ENCODE measurements at regions not wholly inside any gene's neighbourhood (a gene's known extent, or its start where the extent isn't known, plus 50 kb on each side); places are given as distances from the start of the nearest gene placed in this dataset.

- ATAC-seq = no peak
- TF ChIP-seq ZFP30 (CRISPR knock-in tag; IDR thresholded peaks at IDR 0.05) (no peak), PPARA (CRISPR knock-in tag; IDR thresholded peaks at IDR 0.05; ENCODE audit: borderline replicate concordance) (no peak), BACH2 (CRISPR knock-in tag; IDR thresholded peaks at IDR 0.05; ENCODE audit: borderline replicate concordance) (no peak), ISL1 (CRISPR knock-in tag; IDR thresholded peaks at IDR 0.05) (no peak), ZNF565 (CRISPR knock-in tag; conservative IDR thresholded peaks at IDR 0.05; ENCODE audit: low read depth) (no peak), POU6F1 (CRISPR knock-in tag; IDR thresholded peaks at IDR 0.05; ENCODE audit: borderline replicate concordance, low read depth) (no peak), TOX (CRISPR knock-in tag; IDR thresholded peaks at IDR 0.05; ENCODE audit: borderline replicate concordance) (no peak), ZNF70 (CRISPR knock-in tag; IDR thresholded peaks at IDR 0.05) (no peak), SNAI2 (CRISPR knock-in tag; IDR thresholded peaks at IDR 0.05) (no peak), CSDC2 (CRISPR knock-in tag; IDR thresholded peaks at IDR 0.05) (no peak), ZNF8 (CRISPR knock-in tag; IDR thresholded peaks at IDR 0.05) (no peak), GLIS3 (CRISPR knock-in tag; IDR thresholded peaks at IDR 0.05) (no peak)
- TF ChIP-seq, protein P1, sequence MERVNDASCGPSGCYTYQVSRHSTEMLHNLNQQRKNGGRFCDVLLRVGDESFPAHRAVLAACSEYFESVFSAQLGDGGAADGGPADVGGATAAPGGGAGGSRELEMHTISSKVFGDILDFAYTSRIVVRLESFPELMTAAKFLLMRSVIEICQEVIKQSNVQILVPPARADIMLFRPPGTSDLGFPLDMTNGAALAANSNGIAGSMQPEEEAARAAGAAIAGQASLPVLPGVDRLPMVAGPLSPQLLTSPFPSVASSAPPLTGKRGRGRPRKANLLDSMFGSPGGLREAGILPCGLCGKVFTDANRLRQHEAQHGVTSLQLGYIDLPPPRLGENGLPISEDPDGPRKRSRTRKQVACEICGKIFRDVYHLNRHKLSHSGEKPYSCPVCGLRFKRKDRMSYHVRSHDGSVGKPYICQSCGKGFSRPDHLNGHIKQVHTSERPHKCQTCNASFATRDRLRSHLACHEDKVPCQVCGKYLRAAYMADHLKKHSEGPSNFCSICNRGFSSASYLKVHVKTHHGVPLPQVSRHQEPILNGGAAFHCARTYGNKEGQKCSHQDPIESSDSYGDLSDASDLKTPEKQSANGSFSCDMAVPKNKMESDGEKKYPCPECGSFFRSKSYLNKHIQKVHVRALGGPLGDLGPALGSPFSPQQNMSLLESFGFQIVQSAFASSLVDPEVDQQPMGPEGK (CRISPR knock-in tag; IDR thresholded peaks at IDR 0.05; ENCODE audit: borderline replicate concordance) = no peak
These were observed 59.3 kb upstream of the PACRGL start for GRCh38 chr4:20640989-20641388.

GRCh38 chr4:20641976-20642375 is 58.3 kb upstream of the PACRGL start:
- no peak for ATAC-seq
- TF ChIP-seq ESRRG (CRISPR knock-in tag; IDR thresholded peaks at IDR 0.05) (no peak), GLIS3 (CRISPR knock-in tag; IDR thresholded peaks at IDR 0.05) (no peak), OSR1 (CRISPR knock-in tag; IDR thresholded peaks at IDR 0.05) (no peak), PPARA (CRISPR knock-in tag; IDR thresholded peaks at IDR 0.05; ENCODE audit: borderline replicate concordance) (no peak), ZFP3 (CRISPR knock-in tag; IDR thresholded peaks at IDR 0.05) (no peak)
- TF ChIP-seq, protein P2, sequence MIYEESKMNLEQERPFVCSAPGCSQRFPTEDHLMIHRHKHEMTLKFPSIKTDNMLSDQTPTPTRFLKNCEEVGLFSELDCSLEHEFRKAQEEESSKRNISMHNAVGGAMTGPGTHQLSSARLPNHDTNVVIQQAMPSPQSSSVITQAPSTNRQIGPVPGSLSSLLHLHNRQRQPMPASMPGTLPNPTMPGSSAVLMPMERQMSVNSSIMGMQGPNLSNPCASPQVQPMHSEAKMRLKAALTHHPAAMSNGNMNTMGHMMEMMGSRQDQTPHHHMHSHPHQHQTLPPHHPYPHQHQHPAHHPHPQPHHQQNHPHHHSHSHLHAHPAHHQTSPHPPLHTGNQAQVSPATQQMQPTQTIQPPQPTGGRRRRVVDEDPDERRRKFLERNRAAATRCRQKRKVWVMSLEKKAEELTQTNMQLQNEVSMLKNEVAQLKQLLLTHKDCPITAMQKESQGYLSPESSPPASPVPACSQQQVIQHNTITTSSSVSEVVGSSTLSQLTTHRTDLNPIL (CRISPR knock-in tag; IDR thresholded peaks at IDR 0.05; ENCODE audit: low read depth) = no peak

GRCh38 chr4:20643631-20644030 is 56.6 kb upstream of the PACRGL start:
- TF ChIP-seq RARB (CRISPR knock-in tag; IDR thresholded peaks at IDR 0.05) = no peak
- no peak for TF ChIP-seq POU6F1 (CRISPR knock-in tag; IDR thresholded peaks at IDR 0.05; ENCODE audit: borderline replicate concordance, low read depth)

GRCh38 chr4:20645236-20645635 is 55.0 kb upstream of the PACRGL start:
- no peak for ATAC-seq

More at GRCh38 chr4:20643631-20644030, 56.6 kb upstream of the PACRGL start:
- ATAC-seq = no peak

More at GRCh38 chr4:20645236-20645635, 55.0 kb upstream of the PACRGL start:
- TF ChIP-seq, protein P3, sequence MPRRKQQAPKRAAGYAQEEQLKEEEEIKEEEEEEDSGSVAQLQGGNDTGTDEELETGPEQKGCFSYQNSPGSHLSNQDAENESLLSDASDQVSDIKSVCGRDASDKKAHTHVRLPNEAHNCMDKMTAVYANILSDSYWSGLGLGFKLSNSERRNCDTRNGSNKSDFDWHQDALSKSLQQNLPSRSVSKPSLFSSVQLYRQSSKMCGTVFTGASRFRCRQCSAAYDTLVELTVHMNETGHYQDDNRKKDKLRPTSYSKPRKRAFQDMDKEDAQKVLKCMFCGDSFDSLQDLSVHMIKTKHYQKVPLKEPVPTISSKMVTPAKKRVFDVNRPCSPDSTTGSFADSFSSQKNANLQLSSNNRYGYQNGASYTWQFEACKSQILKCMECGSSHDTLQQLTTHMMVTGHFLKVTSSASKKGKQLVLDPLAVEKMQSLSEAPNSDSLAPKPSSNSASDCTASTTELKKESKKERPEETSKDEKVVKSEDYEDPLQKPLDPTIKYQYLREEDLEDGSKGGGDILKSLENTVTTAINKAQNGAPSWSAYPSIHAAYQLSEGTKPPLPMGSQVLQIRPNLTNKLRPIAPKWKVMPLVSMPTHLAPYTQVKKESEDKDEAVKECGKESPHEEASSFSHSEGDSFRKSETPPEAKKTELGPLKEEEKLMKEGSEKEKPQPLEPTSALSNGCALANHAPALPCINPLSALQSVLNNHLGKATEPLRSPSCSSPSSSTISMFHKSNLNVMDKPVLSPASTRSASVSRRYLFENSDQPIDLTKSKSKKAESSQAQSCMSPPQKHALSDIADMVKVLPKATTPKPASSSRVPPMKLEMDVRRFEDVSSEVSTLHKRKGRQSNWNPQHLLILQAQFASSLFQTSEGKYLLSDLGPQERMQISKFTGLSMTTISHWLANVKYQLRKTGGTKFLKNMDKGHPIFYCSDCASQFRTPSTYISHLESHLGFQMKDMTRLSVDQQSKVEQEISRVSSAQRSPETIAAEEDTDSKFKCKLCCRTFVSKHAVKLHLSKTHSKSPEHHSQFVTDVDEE (CRISPR knock-in tag; IDR thresholded peaks at IDR 0.05) = no peak
- TF ChIP-seq CSDC2 (CRISPR knock-in tag; IDR thresholded peaks at IDR 0.05) = no peak
- TF ChIP-seq GLIS3 (CRISPR knock-in tag; IDR thresholded peaks at IDR 0.05) = no peak
- no peak for TF ChIP-seq ZFP3 (CRISPR knock-in tag; IDR thresholded peaks at IDR 0.05)
- TF ChIP-seq TCF4 (CRISPR knock-in tag; IDR thresholded peaks at IDR 0.05; ENCODE audit: borderline replicate concordance) = no peak
- no peak for TF ChIP-seq OSR1 (CRISPR knock-in tag; IDR thresholded peaks at IDR 0.05)
- TF ChIP-seq, protein P1 (CRISPR knock-in tag; IDR thresholded peaks at IDR 0.05; ENCODE audit: borderline replicate concordance) = no peak
- TF ChIP-seq ZNF565 (CRISPR knock-in tag; conservative IDR thresholded peaks at IDR 0.05; ENCODE audit: low read depth) = no peak
- no peak for TF ChIP-seq ZNF70 (CRISPR knock-in tag; IDR thresholded peaks at IDR 0.05)
- TF ChIP-seq ARNTL (CRISPR knock-in tag; IDR thresholded peaks at IDR 0.05; ENCODE audit: borderline replicate concordance, low read depth) = no peak
